Activated B cell treated with CpG ODN at 0.5 μM for 24 hours (primary cell): ENCODE measurements at regions not wholly inside any gene's neighbourhood (a gene's known extent, or its start where the extent isn't known, plus 50 kb on each side); places are given as distances from the start of the nearest gene placed in this dataset.

Experiments used
- ATAC-seq: fragments of 200-7000 bp; cut with Tn5 transposase; one replicate; pipeline ENCODE4 v1.10.0; 2021; ENCODE audit warnings: low read depth, mild to moderate bottlenecking, moderate library complexity
- CTCF ChIA-PET: fragments of 350-600 bp; sonication (Branson Sonifier 250); formaldehyde crosslinking; loops from one replicate; lab custom pipeline; 2021; ENCODE audit warnings: antibody characterized with exemption; lab: Charles Lee
- POLR2A ChIA-PET: fragments of 350-600 bp; sonication (Branson Sonifier 250); formaldehyde crosslinking; loops from one replicate; lab custom pipeline; 2021; ENCODE audit warnings: antibody characterized with exemption; lab: Charles Lee
- DNase-seq: peaks from one replicate; pipeline ENCODE4 v3.0.0; 2022
- H3K27ac Mint-ChIP-seq: one replicate; pipeline ENCODE4 v1.8.0; 2020; ENCODE audit warnings: mixed read lengths
- H3K27me3 Mint-ChIP-seq: one replicate; pipeline ENCODE4 v1.8.0; 2021; ENCODE audit warnings: mixed read lengths
- H3K36me3 Mint-ChIP-seq: one replicate; pipeline ENCODE4 v1.8.0; 2021; ENCODE audit warnings: low read depth, mixed read lengths
- H3K4me1 Mint-ChIP-seq: one replicate; pipeline ENCODE4 v1.8.0; 2021; ENCODE audit warnings: mixed read lengths
- H3K4me3 Mint-ChIP-seq: one replicate; pipeline ENCODE4 v1.8.0; 2020; ENCODE audit warnings: mild to moderate bottlenecking, mixed read lengths
- H3K9me3 Mint-ChIP-seq: one replicate; pipeline ENCODE4 v1.8.0; 2020; ENCODE audit warnings: mixed read lengths
- intact Hi-C: fragments of 100-400 bp; cut with micrococcal nuclease; formaldehyde crosslinking; loops from one replicate; pipeline ENCODE4 v1.15.1; 2024
- TF ChIP-seq, protein P1 (sequence below): fragments of 200-600 bp; IDR thresholded peaks from one replicate; pipeline ENCODE4 v1.8.0; 2022; ENCODE audit warnings: antibody characterized with exemption, mild to moderate bottlenecking

DNA sequence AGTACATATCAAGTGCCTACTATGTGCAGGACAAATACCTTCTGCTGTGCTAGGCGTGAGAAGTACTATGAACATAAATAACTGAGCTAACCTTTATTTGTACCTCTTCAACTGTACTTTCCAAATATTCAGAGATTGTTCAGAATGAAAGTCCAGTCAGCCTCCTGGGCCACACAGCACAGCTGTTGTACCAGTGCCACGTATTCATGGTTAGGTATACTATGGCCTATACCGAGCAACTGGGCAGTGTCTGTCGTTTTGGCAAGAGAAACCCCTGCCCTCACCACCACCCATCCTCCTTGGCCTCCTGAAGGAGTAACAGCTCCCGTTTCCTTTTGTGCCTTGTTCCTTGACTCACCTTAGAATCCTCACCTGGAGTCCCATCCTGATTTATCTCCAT lies 53.0 kb downstream of the RASSF10 start:
- Mint-ChIP-seq H3K4me1 (no peaks in the 10 kb centered on the region), H3K27me3 (no peaks in the 10 kb centered on the region), H3K9me3 (no peaks in the 10 kb centered on the region), H3K4me3 (no peak overlapping the region), H3K36me3 (no peaks in the 10 kb centered on the region), H3K27ac (no peak overlapping the region)
- DNase-seq (no peak), ATAC-seq (no peak)
- intact Hi-C loops, result no loop called here
- ChIA-PET POLR2A (no interaction called here), CTCF (no interaction called here)
- TF ChIP-seq, protein P1, sequence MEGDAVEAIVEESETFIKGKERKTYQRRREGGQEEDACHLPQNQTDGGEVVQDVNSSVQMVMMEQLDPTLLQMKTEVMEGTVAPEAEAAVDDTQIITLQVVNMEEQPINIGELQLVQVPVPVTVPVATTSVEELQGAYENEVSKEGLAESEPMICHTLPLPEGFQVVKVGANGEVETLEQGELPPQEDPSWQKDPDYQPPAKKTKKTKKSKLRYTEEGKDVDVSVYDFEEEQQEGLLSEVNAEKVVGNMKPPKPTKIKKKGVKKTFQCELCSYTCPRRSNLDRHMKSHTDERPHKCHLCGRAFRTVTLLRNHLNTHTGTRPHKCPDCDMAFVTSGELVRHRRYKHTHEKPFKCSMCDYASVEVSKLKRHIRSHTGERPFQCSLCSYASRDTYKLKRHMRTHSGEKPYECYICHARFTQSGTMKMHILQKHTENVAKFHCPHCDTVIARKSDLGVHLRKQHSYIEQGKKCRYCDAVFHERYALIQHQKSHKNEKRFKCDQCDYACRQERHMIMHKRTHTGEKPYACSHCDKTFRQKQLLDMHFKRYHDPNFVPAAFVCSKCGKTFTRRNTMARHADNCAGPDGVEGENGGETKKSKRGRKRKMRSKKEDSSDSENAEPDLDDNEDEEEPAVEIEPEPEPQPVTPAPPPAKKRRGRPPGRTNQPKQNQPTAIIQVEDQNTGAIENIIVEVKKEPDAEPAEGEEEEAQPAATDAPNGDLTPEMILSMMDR, result no peak

DNA sequence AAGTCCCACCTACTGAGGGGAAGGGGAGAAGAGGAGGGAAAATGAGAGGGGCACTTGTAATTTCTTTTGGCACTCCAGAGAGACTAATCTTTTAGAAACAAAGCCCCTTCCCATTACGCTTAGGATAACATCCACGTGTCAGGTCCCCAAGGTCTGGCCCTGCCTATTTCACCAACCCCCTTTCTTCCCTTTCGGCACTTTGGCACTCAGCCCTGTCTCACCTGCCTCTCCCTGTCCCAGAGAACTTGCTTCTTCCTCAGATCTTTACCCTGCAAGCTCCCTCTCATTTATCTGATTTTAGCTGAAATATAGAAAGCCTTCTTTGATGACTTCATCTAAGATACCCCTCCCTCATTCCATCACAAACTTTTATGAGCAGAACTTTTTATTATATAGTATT lies 55.5 kb downstream of the RASSF10 start:
- no peaks in the 10 kb centered on the region for H3K27me3 Mint-ChIP-seq
- DNase-seq (no peak), ATAC-seq (no peak)
- H3K4me3 Mint-ChIP-seq, result no peak overlapping the region
- ChIA-PET CTCF (no interaction called here), POLR2A (no interaction called here)
- no peaks in the 10 kb centered on the region for H3K36me3 Mint-ChIP-seq
- TF ChIP-seq, protein P1, result no peak
- intact Hi-C loops, result no loop called here
- no peaks in the 10 kb centered on the region for H3K4me1 Mint-ChIP-seq
- no peaks in the 10 kb centered on the region for H3K9me3 Mint-ChIP-seq
- no peak overlapping the region for H3K27ac Mint-ChIP-seq

DNA sequence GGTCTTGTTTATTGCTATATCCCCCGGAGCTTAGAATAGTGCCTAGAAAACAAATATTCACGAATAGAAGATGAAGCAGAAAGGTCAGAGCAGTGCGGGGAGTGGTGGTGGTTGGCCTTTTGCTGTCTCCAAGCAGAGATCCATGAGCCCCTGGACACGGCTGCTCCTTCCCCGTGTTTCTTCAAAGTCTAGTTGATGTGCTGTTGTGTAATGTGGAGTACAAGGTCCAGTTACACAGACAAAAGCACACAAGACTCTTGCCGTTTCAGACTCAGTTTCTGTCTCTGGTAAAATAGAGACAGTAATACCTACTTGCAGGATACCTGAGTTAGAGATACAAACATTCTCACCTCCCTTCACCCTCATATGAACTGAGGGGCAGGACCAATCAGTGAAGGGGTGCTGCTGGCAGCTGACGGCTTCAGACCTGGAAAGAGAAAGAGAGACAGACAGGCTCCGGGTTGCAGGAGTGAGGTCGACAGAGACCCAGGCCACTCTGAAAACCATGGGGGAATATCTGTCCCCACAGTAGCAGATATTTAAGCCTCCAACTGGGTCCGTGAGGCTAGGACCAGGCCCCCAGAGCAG lies 56.2 kb downstream of the RASSF10 start:
- DNase-seq (no peak), ATAC-seq (no peak)
- ChIA-PET CTCF (no interaction called here), POLR2A (no interaction called here)
- intact Hi-C loops, result no loop called here
- TF ChIP-seq, protein P1, result no peak
- Mint-ChIP-seq H3K36me3 (no peaks in the 10 kb centered on the region), H3K9me3 (no peaks in the 10 kb centered on the region), H3K27me3 (no peaks in the 10 kb centered on the region), H3K4me1 (no peaks in the 10 kb centered on the region), H3K27ac (no peak overlapping the region), H3K4me3 (no peak overlapping the region)

DNA sequence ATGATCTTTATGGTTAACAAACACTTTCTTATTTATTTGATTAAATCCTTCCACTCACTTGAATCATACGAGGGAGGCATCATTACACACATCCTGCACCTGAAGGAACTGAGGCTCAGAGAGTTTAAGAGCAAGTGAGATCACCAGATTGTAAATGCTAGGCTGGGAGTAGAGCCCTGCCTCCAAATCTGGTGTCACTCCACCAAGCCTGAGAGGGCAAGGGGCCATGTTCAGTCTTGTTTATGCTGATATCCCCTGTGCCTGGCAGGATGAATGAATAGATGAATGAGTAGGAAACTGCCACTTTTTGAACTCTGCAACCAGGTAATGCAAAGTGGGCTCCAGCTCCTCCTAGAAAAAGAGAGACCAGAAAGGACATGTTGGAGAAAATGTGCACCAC lies 59.1 kb downstream of the RASSF10 start:
- POLR2A ChIA-PET, result no interaction called here

DNA sequence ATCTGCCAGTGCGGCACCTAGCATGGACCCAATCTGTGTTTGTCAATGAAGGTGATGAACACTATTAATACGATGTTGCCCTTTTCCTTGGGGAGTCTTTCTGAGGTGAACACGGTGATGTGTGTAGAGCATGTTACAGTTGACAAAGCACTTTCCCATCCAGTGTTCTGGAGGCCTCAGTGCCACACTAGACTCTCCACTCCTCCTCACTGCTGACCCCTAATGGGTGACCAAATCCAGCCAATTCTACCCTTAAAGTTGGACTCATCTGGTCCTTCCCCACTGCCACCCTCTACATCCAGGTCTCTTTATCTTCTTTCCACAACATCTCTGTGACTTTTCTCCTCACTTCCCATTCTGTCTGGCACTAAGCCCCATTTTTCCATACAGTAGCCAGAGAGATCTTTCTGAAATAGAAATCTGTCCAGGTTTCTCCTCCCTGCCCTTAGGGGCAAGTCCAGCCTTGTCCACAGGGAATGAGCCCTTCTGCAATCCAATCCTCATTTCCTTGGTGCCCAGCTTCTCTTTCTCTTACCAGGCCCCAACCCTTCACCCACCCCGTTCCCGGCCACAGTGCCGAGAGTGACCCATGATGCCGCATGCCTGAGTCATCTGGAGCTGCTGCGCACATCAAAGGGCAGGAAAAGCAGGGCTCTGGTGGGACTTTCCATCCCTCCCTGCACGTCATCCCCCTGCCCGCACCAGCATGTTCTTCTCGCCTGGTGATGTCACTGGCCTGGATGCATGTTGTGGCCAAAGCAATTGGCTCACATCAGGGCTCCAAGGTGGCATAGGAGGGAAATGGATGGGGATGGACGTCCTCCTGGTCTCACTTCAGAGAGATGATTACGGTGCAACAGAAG lies 64.2 kb downstream of the RASSF10 start:
- intact Hi-C loops, result no loop called here
- Mint-ChIP-seq H3K9me3 (no peaks in the 10 kb centered on the region), H3K4me1 (no peaks in the 10 kb centered on the region), H3K27me3 (peaks cover 6% of the 10 kb centered on the region), H3K36me3 (no peaks in the 10 kb centered on the region), H3K27ac (no peak overlapping the region), H3K4me3 (no peak overlapping the region)
- TF ChIP-seq, protein P1, result no peak
- no peak for ATAC-seq
- DNase-seq, result no peak
- POLR2A ChIA-PET, result no interaction called here
- CTCF ChIA-PET, result no interaction called here

More for the DNA sequence above, 59.1 kb downstream of the RASSF10 start:
- DNase-seq (no peak), ATAC-seq (no peak)
- intact Hi-C loops, result no loop called here
- Mint-ChIP-seq H3K9me3 (no peaks in the 10 kb centered on the region), H3K4me3 (no peak overlapping the region), H3K27me3 (no peaks in the 10 kb centered on the region), H3K27ac (no peak overlapping the region), H3K4me1 (no peaks in the 10 kb centered on the region), H3K36me3 (no peaks in the 10 kb centered on the region)
- CTCF ChIA-PET, result no interaction called here
- TF ChIP-seq, protein P1, result no peak
